Posterior vena cava (tissue), 2 donors: ENCODE measurements at regions not wholly inside any gene's neighbourhood (a gene's known extent, or its start where the extent isn't known, plus 50 kb on each side); places are given as distances from the start of the nearest gene placed in this dataset.
"Not testable (repeated sequence)": the region's sequence is repeated elsewhere in the genome, so short reads cannot be mapped to it uniquely, and the experiment has no call there.

ENCODE experiments used
- DNase-seq: peaks from one replicate; pipeline ENCODE4 v3.0.0-alpha.2; 2020; ENCODE audit warnings: low spot score
- intact Hi-C, 2 donors: fragments of 100-400 bp; cut with DNase I; formaldehyde crosslinking; loops; one replicate each; pipeline versions ENCODE4 v1.14.1 to v1.14.2; 2022 to 2023
- donor health status: DM: yes; HTN: yes; CAD: no.
- donor health status: DM: yes; HTN: yes; CAD: no.

- intact Hi-C loops: no loop called here
- no peak for DNase-seq
These were observed 409.7 kb downstream of the SOCS6 start for GRCh38 chr18:70698574-70698973.

- intact Hi-C loops: no loop called here
- DNase-seq: no peak
These were observed 404.4 kb downstream of the SOCS6 start for GRCh38 chr18:70693246-70693645.

- intact Hi-C loops, DNase-seq: not testable (repeated sequence)
These were observed 400.9 kb downstream of the SOCS6 start for GRCh38 chr18:70689765-70690164.

GRCh38 chr18:70688286-70688685, 399.4 kb downstream of the SOCS6 start:
- DNase-seq: no peak
- intact Hi-C loops: no loop called here

- DNase-seq: no peak
- intact Hi-C loops: no loop called here
These were observed 396.0 kb downstream of the SOCS6 start for GRCh38 chr18:70684821-70685220.

GRCh38 chr18:70683263-70683662, 394.4 kb downstream of the SOCS6 start:
- intact Hi-C loops: no loop called here
- DNase-seq: no peak

GRCh38 chr18:70674896-70675295, 386.1 kb downstream of the SOCS6 start:
- no peak for DNase-seq
- intact Hi-C loops: no loop called here

- intact Hi-C loops: no loop called here
- DNase-seq: no peak
These were observed 385.0 kb downstream of the SOCS6 start for GRCh38 chr18:70673831-70674230.

GRCh38 chr18:70672581-70672980, 383.7 kb downstream of the SOCS6 start:
- intact Hi-C loops: no loop called here
- DNase-seq: no peak

- no peak for DNase-seq
- intact Hi-C loops: no loop called here
These were observed 383.2 kb downstream of the SOCS6 start for GRCh38 chr18:70671889-70672565.

GRCh38 chr18:70666936-70667335, 378.1 kb downstream of the SOCS6 start:
- intact Hi-C loops: no loop called here
- no peak for DNase-seq

- intact Hi-C loops: no loop called here
- no peak for DNase-seq
These were observed 374.3 kb downstream of the SOCS6 start for GRCh38 chr18:70663141-70663540.

- no peak for DNase-seq
- intact Hi-C loops: no loop called here
These were observed 373.7 kb downstream of the SOCS6 start for GRCh38 chr18:70662588-70662987.

GRCh38 chr18:70659036-70659925, 370.4 kb downstream of the SOCS6 start:
- intact Hi-C loops: no loop called here

GRCh38 chr18:70653671-70654070, 364.8 kb downstream of the SOCS6 start:
- no peak for DNase-seq
- intact Hi-C loops: no loop called here

More at GRCh38 chr18:70659036-70659925, 370.4 kb downstream of the SOCS6 start:
- no peak for DNase-seq

GRCh38 chr18:70650878-70651277, 362.0 kb downstream of the SOCS6 start:
- DNase-seq: no peak
- intact Hi-C loops: no loop called here

GRCh38 chr18:70649683-70650082, 360.8 kb downstream of the SOCS6 start:
- intact Hi-C loops: no loop called here
- DNase-seq: no peak

- no peak for DNase-seq
- intact Hi-C loops: no loop called here
These were observed 357.1 kb downstream of the SOCS6 start for GRCh38 chr18:70645971-70646370.

- intact Hi-C loops: no loop called here
- DNase-seq: no peak
These were observed 355.0 kb downstream of the SOCS6 start for GRCh38 chr18:70643812-70644211.

- no peak for DNase-seq
- intact Hi-C loops: no loop called here
These were observed 352.4 kb downstream of the SOCS6 start for GRCh38 chr18:70641156-70641775.
